CD4-positive, alpha-beta memory T cell (primary cell): ENCODE measurements at regions not wholly inside any gene's neighbourhood (a gene's known extent, or its start where the extent isn't known, plus 50 kb on each side); places are given as distances from the start of the nearest gene placed in this dataset.
"Not testable (repeated sequence)": the region's sequence is repeated elsewhere in the genome, so short reads cannot be mapped to it uniquely, and the experiment has no call there.

ENCODE experiments used
- CTCF ChIA-PET: fragments of 350-600 bp; sonication (Branson Sonifier 250); formaldehyde crosslinking; loops from one replicate; lab custom pipeline; 2021; ENCODE audit warnings: inconsistent platforms; ENCODE audit not compliant: partially characterized antibody; lab: Charles Lee
- POLR2A ChIA-PET: fragments of 350-600 bp; sonication (Branson Sonifier 250); formaldehyde crosslinking; loops from one replicate; lab custom pipeline; 2021; ENCODE audit not compliant: partially characterized antibody; lab: Charles Lee
- DNase-seq, 5 donors: peaks; one replicate each; pipeline versions ENCODE4 v3.0.0 to v3.0.0-alpha.2; 2020 to 2022; ENCODE audit warnings: mixed read lengths in 1 of 5
- H3K27ac ChIP-seq: one replicate; pipeline ENCODE4 v1.7.0; 2013; ENCODE audit warnings: low read depth, low read length
- H3K27me3 ChIP-seq: 2 replicates; pipeline ENCODE4 v1.7.0; 2013; ENCODE audit warnings: mild to moderate bottlenecking, low read length, moderate library complexity; ENCODE audit not compliant: insufficient read depth
- H3K36me3 ChIP-seq: 2 replicates; pipeline ENCODE4 v1.7.0; 2013; ENCODE audit warnings: mild to moderate bottlenecking, low read length, moderate library complexity; ENCODE audit not compliant: insufficient read depth
- H3K4me1 ChIP-seq: 2 replicates; pipeline ENCODE4 v1.7.0; 2013; ENCODE audit warnings: mild to moderate bottlenecking, low read length, moderate library complexity; ENCODE audit not compliant: insufficient read depth
- H3K4me3 ChIP-seq, 2 donors: one replicate each; pipeline ENCODE4 v1.7.0; 2013; ENCODE audit warnings: low read length in 2 of 2, mild to moderate bottlenecking in 1 of 2
- H3K9me3 ChIP-seq, 2 donors: one replicate each; pipeline ENCODE4 v1.7.0; 2013; ENCODE audit warnings: low read length in 2 of 2, control low read depth in 1 of 2; ENCODE audit not compliant: control insufficient read depth in 1 of 2
- H3K27ac Mint-ChIP-seq, 7 donors: one replicate each; pipeline ENCODE4 v1.8.0; 2020 to 2021; ENCODE audit warnings: mixed read lengths in 7 of 7, mild to moderate bottlenecking in 6 of 7, inconsistent platforms in 3 of 7, moderate library complexity in 3 of 7
- H3K27me3 Mint-ChIP-seq, 2 donors: one replicate each; pipeline ENCODE4 v1.8.0; 2020 to 2021; ENCODE audit warnings: mixed read lengths in 2 of 2
- H3K36me3 Mint-ChIP-seq, 2 donors: one replicate each; pipeline ENCODE4 v1.8.0; 2020 to 2021; ENCODE audit warnings: mixed read lengths in 2 of 2, inconsistent platforms in 1 of 2, mild to moderate bottlenecking in 1 of 2
- H3K4me1 Mint-ChIP-seq, 4 donors: one replicate each; pipeline ENCODE4 v1.8.0; 2020 to 2021; ENCODE audit warnings: mixed read lengths in 4 of 4, mild to moderate bottlenecking in 1 of 4
- H3K4me3 Mint-ChIP-seq, 8 donors: one replicate each; pipeline ENCODE4 v1.8.0; 2020 to 2021; ENCODE audit warnings: mixed read lengths in 8 of 8, mild to moderate bottlenecking in 7 of 8, moderate library complexity in 6 of 8, inconsistent platforms in 3 of 8
- H3K9me3 Mint-ChIP-seq, 8 donors: one replicate each; pipeline ENCODE4 v1.8.0; 2020 to 2021; ENCODE audit warnings: mixed read lengths in 8 of 8, mild to moderate bottlenecking in 5 of 8, inconsistent platforms in 3 of 8, moderate library complexity in 1 of 8
- intact Hi-C: fragments of 100-400 bp; cut with micrococcal nuclease; formaldehyde crosslinking; loops from one replicate; pipeline ENCODE4 v1.15.1; 2023

DNA sequence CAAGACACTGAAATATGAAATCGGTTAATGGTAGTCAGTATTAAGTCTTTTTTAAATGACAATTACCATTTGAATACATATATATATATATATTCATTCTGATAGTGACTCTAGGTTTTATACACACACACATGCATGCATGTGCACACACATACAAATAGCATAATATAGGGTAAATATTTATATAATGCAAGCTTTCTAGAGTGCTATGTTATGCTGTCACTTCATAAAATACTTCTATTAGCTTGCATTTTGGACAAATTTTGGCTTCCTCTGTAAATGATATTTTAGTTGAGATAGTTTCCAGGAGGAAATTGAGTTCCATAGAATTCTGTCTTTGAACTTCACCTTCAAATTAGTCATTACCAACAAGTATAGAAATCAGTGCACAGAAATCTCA is 89.9 kb upstream of the EPHA3 start:
- DNase-seq, result no peak
- Histone ChIP-seq H3K36me3 (no peaks in the 10 kb centered on the region), H3K27me3 (no peaks in the 10 kb centered on the region), H3K27ac (no peak overlapping the region), H3K9me3 (no peaks in the 10 kb centered on the region), H3K4me3 (no peak overlapping the region), H3K4me1 (no peaks in the 10 kb centered on the region)
- ChIA-PET CTCF (no interaction called here), POLR2A (no interaction called here)
- Mint-ChIP-seq H3K27me3 (no peaks in the 10 kb centered on the region), H3K4me1 (no peaks in the 10 kb centered on the region), H3K9me3 (peaks cover 0 to 10% (median 3%) of the 10 kb centered on the region in 8 donors), H3K4me3 (no peak overlapping the region), H3K36me3 (no peaks in the 10 kb centered on the region), H3K27ac (no peak overlapping the region)
- intact Hi-C loops, result no loop called here

DNA sequence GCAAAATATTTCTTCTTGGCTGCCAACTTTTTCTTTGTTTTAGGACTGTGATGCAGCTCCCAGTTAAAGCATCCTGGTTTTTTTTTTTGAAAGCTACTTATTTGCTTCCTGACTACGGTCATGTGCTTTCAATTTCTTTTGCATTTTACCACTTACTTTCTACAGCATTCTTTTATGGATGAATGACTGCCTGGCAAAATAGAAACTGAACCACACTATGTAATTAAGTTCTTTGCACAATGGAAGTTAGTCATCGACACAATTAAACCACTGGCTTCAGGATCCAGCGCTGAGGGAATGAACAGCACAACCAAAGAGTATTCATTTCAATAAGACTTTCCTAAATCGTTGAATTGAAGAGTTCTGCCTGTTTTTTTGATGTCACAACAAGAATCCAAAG is 82.2 kb upstream of the EPHA3 start:
- ChIA-PET CTCF (no interaction called here), POLR2A (no interaction called here)
- H3K9me3 Mint-ChIP-seq, result no peaks in the 10 kb centered on the region
- H3K27ac Mint-ChIP-seq, result no peak overlapping the region
- DNase-seq, result no peak
- intact Hi-C loops, result no loop called here
- H3K4me3 ChIP-seq, result no peak overlapping the region
- H3K4me3 Mint-ChIP-seq, result no peak overlapping the region
- H3K27me3 Mint-ChIP-seq, result no peaks in the 10 kb centered on the region
- no peaks in the 10 kb centered on the region for H3K4me1 Mint-ChIP-seq
- H3K36me3 ChIP-seq, result no peaks in the 10 kb centered on the region
- no peak overlapping the region for H3K27ac ChIP-seq
- no peaks in the 10 kb centered on the region for H3K36me3 Mint-ChIP-seq
- no peaks in the 10 kb centered on the region for H3K27me3 ChIP-seq
- H3K4me1 ChIP-seq, result no peaks in the 10 kb centered on the region
- no peaks in the 10 kb centered on the region for H3K9me3 ChIP-seq

DNA sequence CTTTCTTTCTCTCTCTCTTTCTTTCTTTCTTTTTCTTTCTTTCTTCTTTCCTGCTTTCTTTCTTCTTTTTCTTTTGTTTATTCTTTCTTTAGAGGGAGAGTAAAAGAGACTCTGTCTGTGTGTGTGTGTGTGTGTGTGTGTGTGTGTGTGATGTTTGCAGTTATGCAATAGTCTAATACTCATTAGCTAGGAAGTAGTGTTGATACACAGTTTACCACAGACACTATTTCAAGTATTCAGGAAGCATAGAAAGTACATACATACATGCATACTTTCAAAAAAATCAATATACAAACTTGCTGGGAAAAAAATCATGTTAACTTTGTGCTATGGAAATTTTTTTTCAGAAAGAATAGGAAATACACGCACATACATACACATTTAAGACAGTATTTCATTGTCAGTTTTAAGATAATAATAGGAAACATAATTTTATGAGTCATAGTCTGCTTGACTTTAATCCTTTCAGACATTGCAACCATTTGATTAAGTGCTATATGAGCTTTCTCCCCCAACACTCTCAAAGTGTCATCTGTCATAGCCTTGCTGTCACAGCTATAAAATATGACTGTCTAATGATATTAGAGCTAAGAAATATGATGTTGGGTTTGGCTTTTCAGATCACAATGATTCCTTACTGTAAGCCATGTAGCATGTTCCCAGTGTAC is 74.9 kb upstream of the EPHA3 start:
- no peak overlapping the region for H3K4me3 Mint-ChIP-seq
- H3K9me3 ChIP-seq, result no peaks in the 10 kb centered on the region
- H3K27me3 Mint-ChIP-seq, result no peaks in the 10 kb centered on the region
- no peak for DNase-seq
- POLR2A ChIA-PET, result no interaction called here
- H3K4me1 ChIP-seq, result no peaks in the 10 kb centered on the region
- H3K4me3 ChIP-seq, result no peak overlapping the region
- H3K9me3 Mint-ChIP-seq, result peaks cover 0 to 7% (median 3%) of the 10 kb centered on the region in 8 donors
- no peaks in the 10 kb centered on the region for H3K4me1 Mint-ChIP-seq
- no peaks in the 10 kb centered on the region for H3K36me3 ChIP-seq
- H3K27ac Mint-ChIP-seq, result no peak overlapping the region
- no peak overlapping the region for H3K27ac ChIP-seq
- no peaks in the 10 kb centered on the region for H3K36me3 Mint-ChIP-seq
- intact Hi-C loops, result no loop called here
- no peaks in the 10 kb centered on the region for H3K27me3 ChIP-seq
- CTCF ChIA-PET, result no interaction called here

DNA sequence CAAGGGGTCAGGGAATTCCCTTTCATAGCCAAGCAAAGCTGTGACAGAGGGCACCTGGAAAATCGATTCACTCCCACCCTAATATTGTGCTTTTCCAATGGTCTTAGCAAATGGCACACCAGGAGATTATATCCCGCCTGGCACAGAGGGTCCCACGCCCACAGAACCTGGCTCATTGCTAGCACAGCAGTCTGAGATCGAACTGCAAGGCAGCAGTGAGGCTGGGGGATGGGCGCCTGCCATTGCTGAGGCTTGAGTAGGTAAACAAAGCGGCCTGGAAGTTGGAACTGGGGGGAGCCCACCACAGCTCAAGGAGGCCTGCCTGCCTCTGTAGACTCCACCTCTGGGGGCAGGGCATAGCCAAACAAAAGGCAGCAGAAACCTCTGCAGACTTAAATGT is 72.7 kb upstream of the EPHA3 start:
- H3K4me1 Mint-ChIP-seq, H3K27ac Mint-ChIP-seq, H3K4me3 Mint-ChIP-seq, H3K9me3 ChIP-seq, DNase-seq, POLR2A ChIA-PET, intact Hi-C loops, H3K27ac ChIP-seq, H3K27me3 ChIP-seq, H3K36me3 ChIP-seq, H3K27me3 Mint-ChIP-seq, H3K4me1 ChIP-seq, H3K4me3 ChIP-seq, H3K9me3 Mint-ChIP-seq, H3K36me3 Mint-ChIP-seq: not testable (repeated sequence)
- CTCF ChIA-PET, result interaction anchor here (1.5 kb wide), 1 partner anchor 10 kb away, joined by 4 read pairs; no protein-coding TSS in a partner anchor

DNA sequence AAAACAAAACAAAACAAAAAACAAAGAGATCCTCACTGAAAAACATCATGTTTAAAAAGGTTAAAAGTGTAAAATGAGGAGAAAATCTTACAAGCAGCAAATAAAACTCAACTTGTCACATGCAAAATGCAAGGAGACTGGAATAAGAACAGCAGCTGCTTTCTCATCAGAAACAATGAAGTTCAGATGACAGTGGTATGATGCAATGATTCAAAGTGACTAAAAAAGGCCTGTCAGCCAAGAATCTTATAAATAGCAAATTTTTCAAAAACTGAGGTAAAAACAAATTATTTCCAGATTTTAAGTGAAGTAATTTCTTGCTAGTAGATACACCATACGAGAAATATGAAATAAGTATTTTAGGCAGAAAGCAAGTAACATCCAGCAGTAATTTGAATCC is 68.6 kb upstream of the EPHA3 start:
- Histone ChIP-seq H3K36me3 (no peaks in the 10 kb centered on the region), H3K4me1 (no peaks in the 10 kb centered on the region), H3K9me3 (no peaks in the 10 kb centered on the region), H3K27me3 (no peaks in the 10 kb centered on the region), H3K27ac (no peak overlapping the region), H3K4me3 (no peak overlapping the region)
- POLR2A ChIA-PET, result no interaction called here
- peaks cover 0 to 6% (median 3%) of the 10 kb centered on the region in 8 donors for H3K9me3 Mint-ChIP-seq
- no peaks in the 10 kb centered on the region for H3K36me3 Mint-ChIP-seq
- no peak for DNase-seq
- no peak overlapping the region for H3K27ac Mint-ChIP-seq
- H3K4me3 Mint-ChIP-seq, result no peak overlapping the region
- no peaks in the 10 kb centered on the region for H3K4me1 Mint-ChIP-seq
- no peaks in the 10 kb centered on the region for H3K27me3 Mint-ChIP-seq
- intact Hi-C loops, result no loop called here
- CTCF ChIA-PET, result no interaction called here

DNA sequence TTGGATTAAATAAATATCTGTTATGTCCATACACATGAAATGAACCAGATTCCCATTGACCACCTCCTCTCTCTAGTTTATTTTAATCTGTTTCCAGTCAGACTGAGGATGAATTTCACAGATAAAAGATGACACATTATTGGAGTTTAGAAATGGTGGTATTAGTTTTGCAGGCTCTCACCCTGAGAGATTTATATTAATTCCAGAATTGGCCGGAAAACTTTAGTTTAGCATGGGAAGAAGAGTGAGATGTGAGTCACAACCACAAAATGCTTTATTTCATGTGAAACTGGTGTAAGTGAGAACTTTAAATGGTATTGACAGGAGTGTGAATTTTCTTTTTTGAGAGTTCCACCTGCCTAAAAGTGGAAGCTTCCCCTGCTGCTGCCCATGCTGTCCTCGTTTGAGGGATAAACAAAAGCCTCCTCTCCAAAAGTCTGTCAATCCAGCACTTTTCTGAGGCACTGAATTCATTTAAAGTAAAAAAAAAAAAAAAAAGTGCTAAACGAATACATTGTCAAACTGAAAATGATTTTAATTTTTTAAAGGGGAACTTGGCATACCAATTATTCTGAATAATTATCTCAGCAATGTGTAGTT is 65.1 kb upstream of the EPHA3 start:
- Histone ChIP-seq H3K27ac (no peak overlapping the region), H3K9me3 (no peaks in the 10 kb centered on the region), H3K27me3 (no peaks in the 10 kb centered on the region), H3K4me3 (no peak overlapping the region), H3K36me3 (no peaks in the 10 kb centered on the region), H3K4me1 (no peaks in the 10 kb centered on the region)
- ChIA-PET POLR2A (no interaction called here), CTCF (no interaction called here)
- H3K36me3 Mint-ChIP-seq, result no peaks in the 10 kb centered on the region
- H3K4me3 Mint-ChIP-seq, result no peak overlapping the region
- no peaks in the 10 kb centered on the region for H3K27me3 Mint-ChIP-seq
- H3K4me1 Mint-ChIP-seq, result no peaks in the 10 kb centered on the region
- peaks cover 0 to 15% (median 4%) of the 10 kb centered on the region in 8 donors for H3K9me3 Mint-ChIP-seq
- no peak for DNase-seq
- no peak overlapping the region for H3K27ac Mint-ChIP-seq
- intact Hi-C loops, result no loop called here

DNA sequence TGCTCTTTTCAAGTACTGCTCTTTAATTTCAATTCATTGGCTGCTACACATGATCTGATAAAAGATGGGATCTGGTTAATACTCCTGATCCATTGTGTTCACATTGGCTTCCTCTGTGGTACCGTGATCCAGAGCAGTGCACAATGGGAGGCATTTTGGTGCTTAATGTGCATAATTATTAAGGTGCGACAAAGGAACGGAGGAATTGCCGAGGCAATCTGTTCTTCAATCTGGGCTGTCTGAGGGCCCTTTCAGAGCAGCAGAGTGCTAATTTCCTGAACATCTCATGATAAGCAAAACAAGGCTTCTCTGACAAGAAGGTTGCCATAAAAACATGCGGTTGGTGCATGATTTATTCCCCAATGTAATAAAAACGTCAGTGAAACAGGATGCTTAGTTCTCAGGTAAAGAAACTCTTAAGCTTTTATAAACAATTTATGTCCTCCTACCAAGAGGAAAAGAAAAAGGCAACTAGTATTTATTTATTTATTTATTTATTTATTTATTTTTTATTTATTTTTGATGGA is 64.0 kb upstream of the EPHA3 start:
- ChIA-PET POLR2A (no interaction called here), CTCF (no interaction called here)
- no peak overlapping the region for H3K4me3 ChIP-seq
- H3K36me3 Mint-ChIP-seq, result no peaks in the 10 kb centered on the region
- H3K4me1 ChIP-seq, result no peaks in the 10 kb centered on the region
- H3K36me3 ChIP-seq, result no peaks in the 10 kb centered on the region
- H3K9me3 ChIP-seq, result no peaks in the 10 kb centered on the region
- H3K4me1 Mint-ChIP-seq, result no peaks in the 10 kb centered on the region
- H3K27ac Mint-ChIP-seq, result no peak overlapping the region
- H3K27me3 Mint-ChIP-seq, result no peaks in the 10 kb centered on the region
- intact Hi-C loops, result no loop called here
- no peaks in the 10 kb centered on the region for H3K27me3 ChIP-seq
- peaks cover 0 to 15% (median 4%) of the 10 kb centered on the region in 8 donors for H3K9me3 Mint-ChIP-seq
- H3K27ac ChIP-seq, result no peak overlapping the region
- H3K4me3 Mint-ChIP-seq, result no peak overlapping the region
- no peak for DNase-seq
